GM18870 (cell line): ENCODE measurements at regions not wholly inside any gene's neighbourhood (a gene's known extent, or its start where the extent isn't known, plus 50 kb on each side); places are given as distances from the start of the nearest gene placed in this dataset.

Source experiments
- ATAC-seq: cut with Tn5 transposase; IDR thresholded peaks from one replicate; pipeline ENCODE4 v1.9.1; 2021; ENCODE audit warnings: moderate library complexity; ENCODE audit not compliant: unreplicated experiment

DNA sequence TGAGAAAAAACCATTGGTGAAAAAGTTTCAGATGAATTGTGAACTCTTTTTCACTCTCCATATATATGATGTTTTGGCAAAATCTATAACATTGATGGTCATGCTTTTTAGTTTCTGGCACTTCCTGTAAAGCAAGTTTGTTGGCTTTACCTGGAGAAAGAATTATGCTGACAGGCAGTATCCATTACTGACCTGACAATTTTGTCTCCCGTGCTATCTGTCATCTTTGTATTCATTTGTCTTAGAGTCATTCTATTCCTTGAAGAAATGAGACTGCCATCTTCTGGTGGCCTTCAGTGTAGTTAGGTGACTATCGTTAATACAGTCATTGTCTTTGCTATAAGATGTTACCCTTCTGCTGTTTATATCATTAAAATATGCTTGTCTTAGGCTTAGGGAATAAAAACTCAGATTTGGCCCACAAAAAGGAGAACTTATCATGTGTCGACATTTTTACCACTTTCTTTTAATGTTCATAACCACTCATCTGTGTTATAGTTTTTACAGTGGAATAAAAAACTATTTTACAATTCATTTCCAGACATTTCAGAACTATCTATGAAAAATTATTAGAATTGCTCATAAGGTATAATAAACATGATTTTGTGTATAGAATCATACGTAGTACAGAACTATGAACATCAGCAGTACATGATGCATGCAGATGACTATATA, 707.0 kb downstream of the EPM2A start:
- ATAC-seq: peak; percentile 87

DNA sequence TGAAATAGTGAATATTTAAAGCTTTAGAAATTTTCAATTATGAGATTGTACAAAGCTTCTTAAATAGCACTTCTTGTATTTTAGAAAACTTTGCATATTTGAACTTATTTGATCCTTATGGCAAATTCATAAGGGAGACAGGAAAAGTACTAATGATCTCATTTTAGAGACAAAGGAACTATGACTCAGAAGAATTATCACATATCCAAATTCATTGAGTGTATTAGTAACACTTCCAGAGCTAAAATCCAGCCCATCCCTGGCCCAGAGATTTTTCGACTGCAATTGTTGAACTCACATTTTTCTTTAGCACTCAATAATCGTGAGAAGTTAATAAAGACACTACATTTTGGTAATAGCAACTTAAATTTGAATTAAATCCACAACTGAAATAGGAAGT, 704.3 kb downstream of the EPM2A start:
- no peak for ATAC-seq

GRCh38 chr6:145031962-145032361, 703.4 kb downstream of the EPM2A start:
- no peak for ATAC-seq

- ATAC-seq: no peak
These were observed 702.7 kb downstream of the EPM2A start for GRCh38 chr6:145032562-145033145.

GRCh38 chr6:145034664-145035063, 700.7 kb downstream of the EPM2A start:
- no peak for ATAC-seq

DNA sequence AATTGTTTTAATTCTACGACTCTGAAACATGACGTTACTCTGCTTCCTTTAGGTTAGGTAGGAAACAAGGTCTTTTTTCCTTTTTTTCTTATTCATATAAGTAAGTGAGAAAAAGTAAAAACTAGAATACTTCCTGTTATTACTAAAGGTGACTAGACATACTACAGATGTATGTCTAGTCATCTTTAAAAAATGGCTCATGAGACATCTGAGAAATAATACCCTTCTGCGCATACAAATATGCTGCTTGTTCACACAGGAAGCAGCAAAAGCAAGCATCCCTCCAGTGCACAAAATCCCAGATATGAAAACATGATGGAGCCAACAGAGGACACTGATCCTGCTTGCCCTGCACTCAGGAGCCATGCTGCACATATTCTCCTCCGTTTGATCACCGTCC, 699.1 kb downstream of the EPM2A start:
- ATAC-seq: no peak

DNA sequence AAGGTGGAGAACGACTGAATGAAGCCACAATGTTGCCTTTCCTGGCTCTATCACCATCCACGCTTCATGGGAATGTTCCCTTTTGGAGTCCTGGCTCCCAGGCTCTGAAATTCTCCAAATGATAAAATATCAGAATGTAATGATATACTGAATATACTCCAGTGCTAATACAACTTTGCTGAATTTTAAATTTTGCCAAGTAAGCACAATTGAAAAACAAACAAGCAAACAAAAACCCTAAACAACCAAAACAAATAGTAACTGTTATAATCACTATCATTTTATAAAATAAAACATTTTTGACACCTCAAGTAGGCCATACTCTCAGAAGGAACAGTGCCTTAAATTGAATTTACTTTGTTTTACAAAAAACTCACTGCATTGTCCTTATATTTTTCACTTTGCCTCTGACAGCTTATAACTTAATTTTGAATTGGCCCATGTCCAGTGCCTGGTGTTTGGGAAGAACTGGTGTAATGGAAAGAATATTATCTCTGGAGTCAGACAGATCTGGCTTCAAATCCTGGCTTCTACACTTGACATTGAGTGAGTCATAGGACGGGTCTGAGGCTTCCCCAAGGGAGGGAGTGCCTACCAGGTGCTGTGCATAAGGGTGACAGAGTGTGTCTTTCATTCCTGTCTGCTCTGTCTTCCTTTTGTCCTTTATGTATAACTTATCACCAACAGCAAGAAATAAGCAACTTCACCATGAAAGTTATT, 698.3 kb downstream of the EPM2A start:
- no peak for ATAC-seq

GRCh38 chr6:145042559-145042958, 692.8 kb downstream of the EPM2A start:
- ATAC-seq: no peak

DNA sequence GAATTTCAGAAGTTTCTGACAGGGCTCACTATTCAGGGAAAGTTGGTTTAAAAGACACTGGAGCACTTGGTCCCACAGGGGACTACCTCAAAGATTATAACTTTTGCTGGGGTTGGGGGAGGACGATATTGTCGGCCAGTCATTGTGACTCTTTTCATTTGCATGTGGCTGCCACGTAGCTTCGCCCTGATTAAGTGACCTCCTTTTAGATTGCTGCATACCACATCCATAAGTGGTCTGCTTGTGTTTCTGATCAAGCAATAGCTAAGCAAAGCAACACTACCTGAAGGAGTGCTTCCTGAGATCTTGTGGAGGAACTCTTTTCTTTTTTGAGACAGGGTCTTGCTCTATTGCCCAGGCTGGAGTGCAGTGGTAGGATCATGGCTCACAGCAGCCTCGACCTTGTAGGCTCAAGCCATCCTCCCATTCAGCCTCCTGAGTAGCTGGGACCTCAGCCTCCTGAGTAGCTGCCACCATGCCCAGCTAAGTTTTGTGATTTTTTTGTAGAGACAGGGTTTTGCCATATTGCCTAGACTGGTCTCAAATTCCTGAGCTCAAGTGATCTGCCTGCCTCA, 691.3 kb downstream of the EPM2A start:
- no peak for ATAC-seq

DNA sequence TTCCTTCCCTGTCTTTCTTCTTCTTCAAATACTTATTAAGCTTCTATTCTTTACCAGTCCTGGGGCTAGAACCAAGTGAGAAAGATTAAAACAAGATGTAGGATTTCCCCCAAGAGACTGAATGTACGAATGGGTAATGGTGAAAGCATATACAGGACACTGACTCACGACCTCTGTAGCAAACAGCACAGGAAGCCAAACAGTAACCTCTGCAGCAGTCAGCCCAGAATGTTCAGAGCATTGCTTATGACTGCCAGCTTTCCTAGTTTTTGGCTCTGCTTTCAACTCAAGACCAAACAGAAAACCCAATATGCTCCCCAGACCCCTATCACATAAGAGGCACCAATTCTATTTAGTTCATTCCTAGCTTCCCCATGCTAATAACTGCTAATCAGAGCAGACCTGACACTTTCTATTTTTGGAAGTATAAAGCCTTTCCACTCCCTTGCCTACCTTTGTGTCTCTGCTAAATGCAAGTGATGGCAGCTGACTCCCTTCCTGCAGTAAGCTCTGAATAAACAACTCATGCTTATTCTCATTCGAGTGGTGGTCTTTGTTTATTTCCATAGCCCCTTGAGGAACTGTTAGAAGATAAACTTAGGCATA, 690.6 kb downstream of the EPM2A start:
- no peak for ATAC-seq

DNA sequence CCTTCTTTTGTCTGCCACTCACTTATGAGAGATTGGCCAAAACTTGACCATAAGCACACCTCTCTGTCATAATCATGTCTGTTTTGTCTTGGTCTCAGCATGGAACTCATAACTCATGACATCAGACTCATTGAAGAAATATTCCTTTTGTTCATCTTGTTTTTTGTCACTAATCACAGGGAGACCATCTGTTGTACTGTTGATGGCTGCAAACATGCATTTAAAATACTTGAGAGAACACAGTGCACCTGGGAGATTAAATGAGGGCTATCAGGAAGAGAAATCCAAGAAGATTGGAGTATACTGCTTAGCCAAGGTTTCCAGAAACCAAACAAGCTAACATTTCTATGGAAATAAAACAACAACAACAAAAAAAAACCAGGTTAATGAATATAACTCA, 689.7 kb downstream of the EPM2A start:
- no peak for ATAC-seq

DNA sequence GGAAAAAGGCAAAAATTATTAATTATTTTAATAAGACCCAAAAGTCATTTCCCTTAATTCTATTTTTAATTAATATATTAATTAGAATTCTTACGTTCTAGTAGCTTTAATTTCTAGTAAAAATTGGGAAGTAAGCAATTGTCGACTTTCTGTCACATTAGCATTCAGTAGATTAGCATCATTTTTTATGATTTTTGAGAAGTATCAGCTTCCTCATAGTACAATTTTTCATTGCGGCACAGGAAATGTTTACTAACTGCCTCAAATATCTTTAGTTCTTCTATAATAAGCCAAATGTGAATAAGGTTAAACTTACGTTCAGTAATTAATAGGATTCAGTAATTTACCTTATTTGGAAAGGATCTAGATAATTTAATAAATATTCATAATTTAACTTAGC, 687.4 kb downstream of the EPM2A start:
- no peak for ATAC-seq

- ATAC-seq: no peak
These were observed 683.7 kb downstream of the EPM2A start for GRCh38 chr6:145051661-145052060.

DNA sequence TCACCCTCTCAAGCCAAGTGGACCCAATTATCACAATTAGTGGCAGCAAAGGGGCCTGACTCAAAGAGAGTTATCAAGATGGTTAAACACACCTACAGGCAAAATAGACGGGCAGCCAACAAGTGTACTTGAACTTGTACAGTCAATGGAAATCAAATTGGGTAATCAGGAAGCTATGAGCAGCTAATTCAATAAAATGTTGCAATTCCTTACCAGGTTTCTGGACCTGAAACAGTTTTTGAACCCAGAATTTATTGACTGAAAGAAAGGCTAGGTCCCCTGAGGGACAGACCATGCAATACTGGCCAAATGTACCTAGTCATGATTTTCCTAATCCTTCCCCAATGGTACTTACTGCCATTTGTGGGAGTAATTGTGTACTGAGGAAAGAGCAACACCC, 679.8 kb downstream of the EPM2A start:
- ATAC-seq: no peak

DNA sequence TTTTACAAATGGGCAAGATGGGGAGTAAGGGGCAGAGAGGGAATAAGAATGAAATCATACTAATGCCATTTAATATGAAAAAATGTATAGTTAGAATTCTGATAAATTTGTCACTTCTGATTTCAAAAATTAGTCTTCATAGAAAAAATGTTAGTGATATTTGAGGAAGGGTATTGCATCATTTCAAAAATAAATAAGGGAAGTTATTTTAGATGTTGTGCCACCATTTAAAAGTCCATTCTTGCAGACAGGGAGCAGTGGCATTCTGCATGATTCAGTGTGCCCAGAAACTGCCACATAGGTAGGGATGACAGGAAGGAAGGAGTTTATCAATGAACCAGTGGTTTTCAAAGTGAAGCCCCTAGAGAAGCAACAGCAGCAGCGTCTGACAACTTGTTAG, 674.6 kb downstream of the EPM2A start:
- ATAC-seq: no peak

- ATAC-seq: no peak
These were observed 672.2 kb downstream of the EPM2A start for GRCh38 chr6:145063091-145063490.

DNA sequence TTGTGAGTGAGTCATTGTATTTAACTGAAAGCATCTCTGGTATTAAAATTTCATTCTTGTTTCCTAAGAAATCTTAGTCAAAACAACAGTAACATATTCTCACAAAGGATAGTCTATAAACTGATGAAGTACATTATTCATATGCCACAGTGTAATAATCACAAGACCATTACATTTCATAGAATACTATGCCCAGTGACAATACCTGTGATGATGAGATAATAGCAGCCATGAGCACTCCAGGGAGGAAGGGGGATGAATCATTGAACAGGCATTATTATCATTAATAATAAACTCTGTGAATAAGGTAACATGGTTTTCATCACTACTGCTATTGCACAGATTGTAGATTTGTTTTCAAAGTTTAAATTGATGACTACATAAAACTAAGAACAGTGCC, 667.9 kb downstream of the EPM2A start:
- ATAC-seq: no peak

DNA sequence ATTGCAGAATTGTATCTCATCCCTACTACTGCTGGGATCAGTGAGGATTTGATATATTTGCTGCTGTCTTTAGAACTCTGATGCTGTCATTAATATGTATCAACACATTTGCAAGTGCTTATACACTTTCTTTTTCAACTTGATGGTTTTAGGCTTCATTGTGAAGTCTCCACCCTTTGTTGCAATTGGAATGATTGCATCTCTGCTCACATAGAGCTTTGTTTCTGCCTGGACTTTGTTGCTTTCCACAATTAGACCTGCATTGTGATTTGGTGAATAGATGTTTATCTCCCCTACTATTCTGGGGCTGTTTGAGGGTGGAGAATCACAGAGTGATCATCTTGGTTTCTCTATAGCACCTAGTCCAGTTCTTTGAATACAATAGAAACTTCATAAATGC, 666.7 kb downstream of the EPM2A start:
- ATAC-seq: no peak

- no peak for ATAC-seq
These were observed 665.4 kb downstream of the EPM2A start for GRCh38 chr6:145069966-145070365.

DNA sequence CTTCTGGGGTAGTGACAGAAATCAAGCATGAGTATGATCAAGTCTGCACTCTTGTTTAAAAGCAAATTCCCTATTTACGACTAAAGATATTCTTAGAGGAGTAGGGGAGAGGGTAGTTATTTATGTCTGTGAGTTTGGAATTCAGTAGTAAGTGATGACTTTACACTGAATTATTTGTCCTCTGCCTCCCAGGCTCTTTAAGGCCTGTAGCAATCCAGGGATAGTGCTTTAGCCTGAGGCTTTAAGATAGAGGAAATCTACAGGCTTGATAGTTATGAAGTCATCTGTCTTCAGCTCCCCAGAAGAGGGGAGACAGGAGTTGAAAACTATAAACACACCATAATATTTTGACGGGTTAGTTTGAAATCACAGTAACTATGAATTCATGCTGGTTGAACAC, 664.5 kb downstream of the EPM2A start:
- ATAC-seq: no peak

DNA sequence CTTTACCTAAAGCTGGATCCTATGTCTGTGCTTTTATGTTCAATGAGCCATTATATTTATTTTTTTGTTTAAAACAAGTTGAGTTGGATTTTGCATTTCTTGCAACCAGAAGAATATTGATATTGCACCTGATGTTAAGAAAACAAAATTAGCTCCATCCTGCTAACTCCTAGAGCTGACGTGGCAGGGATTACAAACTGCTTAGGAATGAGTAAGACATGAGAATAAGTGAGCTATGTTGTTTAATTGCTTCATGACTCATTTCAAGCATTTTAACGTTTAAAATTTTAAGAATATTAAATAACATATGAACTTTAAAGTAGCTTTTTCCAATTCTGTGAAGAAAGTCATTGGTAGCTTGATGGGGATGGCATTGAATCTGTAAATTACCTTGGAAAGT, 663.5 kb downstream of the EPM2A start:
- ATAC-seq: no peak

- ATAC-seq: no peak
These were observed 661.5 kb downstream of the EPM2A start for GRCh38 chr6:145073811-145074210.
